ENCODE measurements at regions not wholly inside any gene's neighbourhood (a gene's known extent, or its start where the extent isn't known, plus 50 kb on each side); places are given as distances from the start of the nearest gene placed in this dataset.

- TF ChIP-seq CTCF (IDR thresholded peaks at IDR 0.05): no peak
- TF ChIP-seq POLR2AphosphoS5 (IDR thresholded peaks at IDR 0.05; ENCODE audit: low read depth, low read length): no peak
- no peak for TF ChIP-seq TCF7L2 (IDR thresholded peaks at IDR 0.05; ENCODE audit: low read depth, low read length)
- no peak for TF ChIP-seq SIN3A (IDR thresholded peaks at IDR 0.05; ENCODE audit: borderline replicate concordance, insufficient read depth, low read depth, low read length)
- TF ChIP-seq REST (IDR thresholded peaks at IDR 0.05; ENCODE audit: insufficient read depth in 1 of 2, low read depth in 2 of 2, low read length in 1 of 2): no peak
These were observed 210.7 kb upstream of the IGFBP7 start for GRCh38 chr4:57320849-57321248.
